HepG2 (cell line): ENCODE measurements at regions not wholly inside any gene's neighbourhood (a gene's known extent, or its start where the extent isn't known, plus 50 kb on each side); places are given as distances from the start of the nearest gene placed in this dataset.
"Not testable (repeated sequence)": the region's sequence is repeated elsewhere in the genome, so short reads cannot be mapped to it uniquely, and the experiment has no call there.

Experiments
- ARNT2 ChIP-seq: sonication (generic); formaldehyde crosslinking; IDR thresholded peaks from 2 replicates; pipeline ENCODE4 v1.8.0; 2022; ENCODE audit warnings: mild to moderate bottlenecking, low read depth, missing genetic modification reagents, moderate library complexity
- POLR2A ChIP-seq, 2 experiments: IDR thresholded peaks; 2 replicates each; pipeline ENCODE4 v1.6.1; 2011; ENCODE audit warnings: low read depth in 2 of 2, low read length in 2 of 2, mild to moderate bottlenecking in 1 of 2, moderate library complexity in 1 of 2; ENCODE audit not compliant: insufficient read depth in 1 of 2
- POLR2AphosphoS5 ChIP-seq: IDR thresholded peaks from 2 replicates; pipeline ENCODE4 v1.6.1; 2012; ENCODE audit warnings: low read depth, low read length
- SIN3A ChIP-seq: IDR thresholded peaks from 2 replicates; pipeline ENCODE4 v1.6.1; 2011; ENCODE audit warnings: low read depth, mild to moderate bottlenecking, control low read depth, low read length, borderline replicate concordance
- SRSF4 ChIP-seq: fragments of 200-400 bp; formaldehyde crosslinking; IDR thresholded peaks from one replicate; pipeline ENCODE4 v1.6.1; 2018; ENCODE audit warnings: mild to moderate bottlenecking, low read depth, low read length, moderate library complexity; ENCODE audit not compliant: poor library complexity, severe bottlenecking
- ZNF143 ChIP-seq: sonication (generic); formaldehyde crosslinking; IDR thresholded peaks from 2 replicates; pipeline ENCODE4 v1.4.0; 2020; ENCODE audit warnings: missing genetic modification reagents
- ZNF460 ChIP-seq: sonication (generic); formaldehyde crosslinking; IDR thresholded peaks from 2 replicates; pipeline ENCODE4 v1.5.1; 2020; ENCODE audit warnings: missing genetic modification reagents, mild to moderate bottlenecking, borderline replicate concordance

- TF ChIP-seq POLR2A (IDR thresholded peaks at IDR 0.05; ENCODE audit: insufficient read depth in 1 of 2, low read depth in 2 of 2, low read length in 2 of 2); SIN3A; ZNF143; SRSF4; ARNT2 (CRISPR knock-in tag); ZNF460 (CRISPR knock-in tag); POLR2AphosphoS5: not testable (repeated sequence)
Measured at GRCh38 chr7:67373389-67373788, 376.8 kb downstream of the TYW1 start.
